H1 (cell line): ENCODE measurements at regions not wholly inside any gene's neighbourhood (a gene's known extent, or its start where the extent isn't known, plus 50 kb on each side); places are given as distances from the start of the nearest gene placed in this dataset.

Experiments used
- GTF2F1 ChIP-seq: IDR thresholded peaks from 2 replicates; pipeline ENCODE4 v1.6.1; 2012; ENCODE audit warnings: low read depth, low read length, improper control_type of control experiment, borderline replicate concordance
- HDAC2 ChIP-seq, 2 experiments: fragments of 300-600 bp in 1 of 2; sonication (generic) in 1 of 2; IDR thresholded peaks; 2 replicates each; pipeline ENCODE4 v1.6.1; 2011 to 2012; ENCODE audit warnings: low read depth in 2 of 2, low read length in 2 of 2, mild to moderate bottlenecking in 2 of 2, moderate library complexity in 2 of 2, borderline replicate concordance in 1 of 2, inconsistent platforms in 1 of 2
- POU5F1 ChIP-seq: IDR thresholded peaks from 2 replicates; pipeline ENCODE4 v1.6.1; 2011; ENCODE audit warnings: low read depth, mild to moderate bottlenecking, low read length, moderate library complexity
- TEAD4 ChIP-seq: IDR thresholded peaks from 2 replicates; pipeline ENCODE4 v1.6.1; 2012; ENCODE audit warnings: low read depth, low read length, inconsistent platforms, mixed read lengths
- YY1 ChIP-seq: IDR thresholded peaks from 2 replicates; pipeline ENCODE4 v1.6.1; 2011; ENCODE audit warnings: low read depth, mild to moderate bottlenecking, low read length
- TF ChIP-seq, protein P1 (sequence below): fragments of 300-600 bp; sonication (generic); IDR thresholded peaks from 2 replicates; pipeline ENCODE4 v1.7.1; 2012; ENCODE audit warnings: low read length, moderate library complexity, mild to moderate bottlenecking, inconsistent platforms; ENCODE audit not compliant: insufficient replicate concordance

DNA sequence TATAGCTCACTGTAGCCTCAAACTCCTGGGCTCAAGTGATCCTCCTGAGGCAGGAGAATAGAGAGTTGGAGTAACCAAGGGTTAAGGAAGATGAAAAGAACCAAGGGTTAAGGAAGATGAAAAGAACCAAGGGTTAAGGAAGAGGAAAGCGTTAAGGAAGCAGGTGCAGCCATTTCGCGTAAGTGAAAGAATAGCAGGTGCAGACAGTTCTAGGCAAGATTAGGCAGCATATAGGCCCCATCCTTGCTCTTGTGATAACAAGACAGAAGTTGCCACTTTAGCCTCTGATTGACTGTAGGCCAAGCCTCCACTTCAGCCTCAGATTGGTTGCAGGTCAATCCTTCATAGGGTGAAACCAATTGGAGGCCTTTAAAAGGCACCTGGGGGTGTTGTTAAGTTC lies 677.4 kb downstream of the PDCD6IP start (continued):
- TF ChIP-seq, protein P1, sequence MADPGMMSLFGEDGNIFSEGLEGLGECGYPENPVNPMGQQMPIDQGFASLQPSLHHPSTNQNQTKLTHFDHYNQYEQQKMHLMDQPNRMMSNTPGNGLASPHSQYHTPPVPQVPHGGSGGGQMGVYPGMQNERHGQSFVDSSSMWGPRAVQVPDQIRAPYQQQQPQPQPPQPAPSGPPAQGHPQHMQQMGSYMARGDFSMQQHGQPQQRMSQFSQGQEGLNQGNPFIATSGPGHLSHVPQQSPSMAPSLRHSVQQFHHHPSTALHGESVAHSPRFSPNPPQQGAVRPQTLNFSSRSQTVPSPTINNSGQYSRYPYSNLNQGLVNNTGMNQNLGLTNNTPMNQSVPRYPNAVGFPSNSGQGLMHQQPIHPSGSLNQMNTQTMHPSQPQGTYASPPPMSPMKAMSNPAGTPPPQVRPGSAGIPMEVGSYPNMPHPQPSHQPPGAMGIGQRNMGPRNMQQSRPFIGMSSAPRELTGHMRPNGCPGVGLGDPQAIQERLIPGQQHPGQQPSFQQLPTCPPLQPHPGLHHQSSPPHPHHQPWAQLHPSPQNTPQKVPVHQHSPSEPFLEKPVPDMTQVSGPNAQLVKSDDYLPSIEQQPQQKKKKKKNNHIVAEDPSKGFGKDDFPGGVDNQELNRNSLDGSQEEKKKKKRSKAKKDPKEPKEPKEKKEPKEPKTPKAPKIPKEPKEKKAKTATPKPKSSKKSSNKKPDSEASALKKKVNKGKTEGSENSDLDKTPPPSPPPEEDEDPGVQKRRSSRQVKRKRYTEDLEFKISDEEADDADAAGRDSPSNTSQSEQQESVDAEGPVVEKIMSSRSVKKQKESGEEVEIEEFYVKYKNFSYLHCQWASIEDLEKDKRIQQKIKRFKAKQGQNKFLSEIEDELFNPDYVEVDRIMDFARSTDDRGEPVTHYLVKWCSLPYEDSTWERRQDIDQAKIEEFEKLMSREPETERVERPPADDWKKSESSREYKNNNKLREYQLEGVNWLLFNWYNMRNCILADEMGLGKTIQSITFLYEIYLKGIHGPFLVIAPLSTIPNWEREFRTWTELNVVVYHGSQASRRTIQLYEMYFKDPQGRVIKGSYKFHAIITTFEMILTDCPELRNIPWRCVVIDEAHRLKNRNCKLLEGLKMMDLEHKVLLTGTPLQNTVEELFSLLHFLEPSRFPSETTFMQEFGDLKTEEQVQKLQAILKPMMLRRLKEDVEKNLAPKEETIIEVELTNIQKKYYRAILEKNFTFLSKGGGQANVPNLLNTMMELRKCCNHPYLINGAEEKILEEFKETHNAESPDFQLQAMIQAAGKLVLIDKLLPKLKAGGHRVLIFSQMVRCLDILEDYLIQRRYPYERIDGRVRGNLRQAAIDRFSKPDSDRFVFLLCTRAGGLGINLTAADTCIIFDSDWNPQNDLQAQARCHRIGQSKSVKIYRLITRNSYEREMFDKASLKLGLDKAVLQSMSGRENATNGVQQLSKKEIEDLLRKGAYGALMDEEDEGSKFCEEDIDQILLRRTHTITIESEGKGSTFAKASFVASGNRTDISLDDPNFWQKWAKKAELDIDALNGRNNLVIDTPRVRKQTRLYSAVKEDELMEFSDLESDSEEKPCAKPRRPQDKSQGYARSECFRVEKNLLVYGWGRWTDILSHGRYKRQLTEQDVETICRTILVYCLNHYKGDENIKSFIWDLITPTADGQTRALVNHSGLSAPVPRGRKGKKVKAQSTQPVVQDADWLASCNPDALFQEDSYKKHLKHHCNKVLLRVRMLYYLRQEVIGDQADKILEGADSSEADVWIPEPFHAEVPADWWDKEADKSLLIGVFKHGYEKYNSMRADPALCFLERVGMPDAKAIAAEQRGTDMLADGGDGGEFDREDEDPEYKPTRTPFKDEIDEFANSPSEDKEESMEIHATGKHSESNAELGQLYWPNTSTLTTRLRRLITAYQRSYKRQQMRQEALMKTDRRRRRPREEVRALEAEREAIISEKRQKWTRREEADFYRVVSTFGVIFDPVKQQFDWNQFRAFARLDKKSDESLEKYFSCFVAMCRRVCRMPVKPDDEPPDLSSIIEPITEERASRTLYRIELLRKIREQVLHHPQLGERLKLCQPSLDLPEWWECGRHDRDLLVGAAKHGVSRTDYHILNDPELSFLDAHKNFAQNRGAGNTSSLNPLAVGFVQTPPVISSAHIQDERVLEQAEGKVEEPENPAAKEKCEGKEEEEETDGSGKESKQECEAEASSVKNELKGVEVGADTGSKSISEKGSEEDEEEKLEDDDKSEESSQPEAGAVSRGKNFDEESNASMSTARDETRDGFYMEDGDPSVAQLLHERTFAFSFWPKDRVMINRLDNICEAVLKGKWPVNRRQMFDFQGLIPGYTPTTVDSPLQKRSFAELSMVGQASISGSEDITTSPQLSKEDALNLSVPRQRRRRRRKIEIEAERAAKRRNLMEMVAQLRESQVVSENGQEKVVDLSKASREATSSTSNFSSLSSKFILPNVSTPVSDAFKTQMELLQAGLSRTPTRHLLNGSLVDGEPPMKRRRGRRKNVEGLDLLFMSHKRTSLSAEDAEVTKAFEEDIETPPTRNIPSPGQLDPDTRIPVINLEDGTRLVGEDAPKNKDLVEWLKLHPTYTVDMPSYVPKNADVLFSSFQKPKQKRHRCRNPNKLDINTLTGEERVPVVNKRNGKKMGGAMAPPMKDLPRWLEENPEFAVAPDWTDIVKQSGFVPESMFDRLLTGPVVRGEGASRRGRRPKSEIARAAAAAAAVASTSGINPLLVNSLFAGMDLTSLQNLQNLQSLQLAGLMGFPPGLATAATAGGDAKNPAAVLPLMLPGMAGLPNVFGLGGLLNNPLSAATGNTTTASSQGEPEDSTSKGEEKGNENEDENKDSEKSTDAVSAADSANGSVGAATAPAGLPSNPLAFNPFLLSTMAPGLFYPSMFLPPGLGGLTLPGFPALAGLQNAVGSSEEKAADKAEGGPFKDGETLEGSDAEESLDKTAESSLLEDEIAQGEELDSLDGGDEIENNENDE: no peak
- no peak for TF ChIP-seq GTF2F1
- TF ChIP-seq POU5F1: no peak
- no peak for TF ChIP-seq TEAD4
- no peak for TF ChIP-seq YY1
- TF ChIP-seq HDAC2 (IDR thresholded peaks at IDR 0.05; ENCODE audit: borderline replicate concordance in 1 of 2, low read depth in 2 of 2, low read length in 2 of 2): no peak
